ENCODE measurements at regions not wholly inside any gene's neighbourhood (a gene's known extent, or its start where the extent isn't known, plus 50 kb on each side); places are given as distances from the start of the nearest gene placed in this dataset.
"Not testable (repeated sequence)": the region's sequence is repeated elsewhere in the genome, so short reads cannot be mapped to it uniquely, and the experiment has no call there.

DNA sequence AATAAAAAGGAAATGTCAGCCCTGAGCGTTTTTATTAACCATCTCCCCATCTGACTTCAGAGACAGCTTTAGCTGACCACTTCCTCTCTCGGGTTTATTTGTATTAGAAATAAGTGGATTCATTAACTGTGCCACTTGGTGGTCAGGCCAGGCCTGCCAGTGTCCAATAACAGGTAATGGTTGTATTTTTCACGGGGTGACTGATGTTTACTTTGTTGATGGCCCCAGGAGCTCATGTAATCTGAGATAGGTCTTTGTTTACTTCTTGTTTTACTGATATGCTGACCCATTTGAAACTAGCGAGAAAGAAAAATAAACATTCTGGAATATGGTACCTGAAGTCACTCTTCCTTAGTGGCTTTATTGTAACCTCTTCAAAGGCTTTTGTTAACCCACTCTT lies 504.3 kb upstream of the SLC35B3 start:
- DNase-seq (ENCODE audit: low spot score) = no peak

DNA sequence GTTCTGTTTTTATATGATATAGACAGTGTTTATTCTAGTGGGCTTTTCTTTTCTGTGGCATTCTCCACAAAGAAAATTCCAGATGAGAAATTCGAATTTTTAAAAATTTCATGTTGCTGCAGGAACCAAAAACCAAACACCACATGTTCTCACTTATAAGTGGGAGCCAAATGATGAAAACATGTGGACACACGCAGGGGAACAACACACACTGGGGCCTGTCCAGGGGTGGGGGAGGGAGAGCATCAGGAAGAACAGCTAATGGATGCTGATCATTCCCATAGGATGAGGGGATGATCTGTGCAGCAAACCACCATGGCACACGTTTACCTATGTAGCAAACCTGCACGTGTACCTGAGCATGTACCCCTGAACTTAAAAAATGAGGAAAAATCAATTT lies 499.0 kb upstream of the SLC35B3 start:
- DNase-seq (ENCODE audit: low spot score) = no peak

DNA sequence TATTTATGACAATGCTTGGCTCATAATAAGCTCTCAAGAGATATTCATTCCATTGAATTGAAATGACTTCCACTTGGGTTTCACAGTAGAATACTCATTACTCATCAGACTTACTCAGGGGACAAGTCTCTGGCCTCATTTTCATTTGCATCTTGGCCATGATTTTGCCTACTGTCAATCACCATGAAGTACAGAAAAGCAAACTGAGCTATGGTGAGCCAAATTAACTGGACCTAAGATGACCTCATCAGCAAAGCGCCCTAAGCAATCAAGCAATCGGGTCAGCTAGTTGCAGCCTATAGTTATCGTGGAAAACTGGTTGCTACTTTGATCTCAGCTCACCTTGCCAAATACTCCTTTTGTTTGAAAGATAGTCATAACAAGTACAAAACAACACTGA lies 494.7 kb upstream of the SLC35B3 start:
- DNase-seq (ENCODE audit: low spot score) = no peak

DNA sequence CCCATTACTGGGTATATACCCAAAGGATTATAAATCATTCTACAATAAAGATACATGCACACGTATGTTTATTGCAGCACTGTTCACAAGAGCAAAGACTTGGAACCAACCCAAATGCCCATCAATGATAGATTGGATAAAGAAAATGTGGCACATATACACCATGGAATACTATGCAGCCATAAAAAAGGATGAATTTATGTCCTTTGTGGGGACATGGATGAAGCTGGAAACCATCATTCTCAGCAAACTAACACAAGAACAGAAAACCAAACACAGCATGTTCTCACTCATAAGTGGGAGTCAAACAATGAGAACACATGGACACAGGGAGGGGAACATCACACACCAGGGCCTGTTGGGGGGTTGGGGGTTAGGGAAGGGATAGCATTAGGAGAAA lies 484.9 kb upstream of the SLC35B3 start:
- DNase-seq (ENCODE audit: low spot score) = not testable (repeated sequence)

DNA sequence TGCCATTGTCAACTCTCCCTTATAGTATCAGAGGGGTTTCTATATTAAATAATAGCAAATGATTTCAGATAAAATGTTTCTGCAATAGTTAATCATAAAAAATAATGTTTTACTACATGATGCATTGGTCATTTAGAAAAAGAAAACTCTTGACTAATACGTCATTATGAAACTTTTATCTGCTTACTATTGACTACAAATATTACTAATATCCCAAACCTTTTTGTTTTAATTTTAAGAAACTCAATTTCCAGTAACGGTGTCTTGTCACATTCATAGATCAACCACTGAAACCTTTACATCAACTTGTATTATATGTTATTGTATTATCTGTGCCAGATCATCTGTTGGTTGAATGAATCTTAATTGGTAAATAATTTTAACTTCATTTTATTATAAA lies 482.9 kb upstream of the SLC35B3 start:
- DNase-seq (ENCODE audit: low spot score) = no peak

DNA sequence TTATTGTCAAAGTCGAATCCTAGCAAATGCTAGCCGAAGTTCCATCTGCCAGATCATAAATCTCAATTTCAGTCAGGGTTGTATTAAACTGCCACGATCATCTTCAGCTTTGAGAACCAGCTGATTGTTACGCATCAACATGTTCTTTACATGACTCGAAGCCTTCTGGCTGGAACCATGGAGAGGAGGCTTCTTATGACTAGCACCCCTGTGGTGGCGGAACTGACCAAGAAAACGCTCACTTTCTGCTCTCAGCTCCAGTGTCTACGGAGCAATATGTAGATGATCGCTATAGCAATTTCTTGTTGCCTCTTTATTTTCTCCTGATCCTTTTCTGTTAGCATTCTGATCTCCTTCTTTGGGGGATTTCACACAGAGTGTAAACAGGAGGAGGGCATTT lies 479.4 kb upstream of the SLC35B3 start:
- no peak for DNase-seq (ENCODE audit: low spot score)

DNA sequence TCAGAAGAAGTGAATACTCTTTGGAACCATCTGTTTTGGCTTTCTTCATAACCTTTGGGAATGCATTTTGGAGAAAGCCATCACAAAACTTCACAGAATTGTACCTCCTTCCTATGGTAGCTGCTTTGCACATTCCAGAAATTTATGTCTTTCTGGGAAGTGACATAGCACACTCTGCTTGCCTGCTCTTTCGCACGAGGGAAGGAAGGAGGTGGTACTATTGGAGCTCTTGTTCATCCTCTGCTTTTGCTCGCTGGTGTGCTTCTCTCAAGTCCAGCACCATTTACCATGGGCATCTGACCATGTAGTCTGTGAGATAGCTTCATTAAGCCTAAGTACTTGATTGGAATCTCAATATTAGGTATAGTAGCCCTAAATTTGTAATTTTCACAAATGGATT lies 473.3 kb upstream of the SLC35B3 start:
- no peak for DNase-seq (ENCODE audit: low spot score)

DNA sequence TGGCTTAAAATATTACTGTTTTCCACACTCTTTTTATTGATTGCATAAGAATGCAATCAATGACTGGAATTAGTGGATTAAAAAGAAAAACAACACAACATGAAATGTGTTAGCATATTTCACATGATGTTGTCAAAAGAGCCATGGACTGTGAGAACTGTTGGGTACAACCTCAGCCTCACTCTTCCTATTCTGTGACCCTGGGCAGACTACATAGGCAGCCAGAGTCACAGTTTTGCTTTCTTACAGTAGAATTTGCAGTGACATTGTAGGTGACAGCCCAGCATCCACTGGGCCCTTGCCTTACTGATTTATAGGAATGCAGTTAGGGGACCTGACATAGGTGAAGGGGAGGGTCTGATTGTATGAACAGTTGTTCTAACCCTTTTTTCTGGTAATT lies 471.4 kb upstream of the SLC35B3 start:
- no peak for DNase-seq (ENCODE audit: low spot score)

DNA sequence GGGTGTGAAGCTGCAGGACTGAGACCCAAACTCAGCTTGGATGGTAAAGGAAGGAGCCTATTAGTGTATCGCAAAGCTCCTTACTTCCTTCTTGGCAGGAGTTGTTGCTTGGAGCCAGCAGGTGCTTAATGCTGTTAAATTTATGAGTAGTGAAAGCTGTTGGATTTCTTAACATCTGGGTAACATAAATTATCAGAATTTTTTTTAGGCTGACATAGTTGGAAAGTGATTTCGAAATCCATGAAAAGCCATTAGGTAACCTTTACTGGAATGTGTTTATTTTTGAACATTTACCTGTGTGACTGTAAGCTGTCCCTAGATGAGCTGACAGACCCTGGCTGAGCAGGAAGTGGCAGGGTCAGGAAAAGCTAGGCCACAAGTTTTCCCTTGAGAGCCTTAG lies 470.4 kb upstream of the SLC35B3 start:
- DNase-seq (ENCODE audit: low spot score) = no peak

DNA sequence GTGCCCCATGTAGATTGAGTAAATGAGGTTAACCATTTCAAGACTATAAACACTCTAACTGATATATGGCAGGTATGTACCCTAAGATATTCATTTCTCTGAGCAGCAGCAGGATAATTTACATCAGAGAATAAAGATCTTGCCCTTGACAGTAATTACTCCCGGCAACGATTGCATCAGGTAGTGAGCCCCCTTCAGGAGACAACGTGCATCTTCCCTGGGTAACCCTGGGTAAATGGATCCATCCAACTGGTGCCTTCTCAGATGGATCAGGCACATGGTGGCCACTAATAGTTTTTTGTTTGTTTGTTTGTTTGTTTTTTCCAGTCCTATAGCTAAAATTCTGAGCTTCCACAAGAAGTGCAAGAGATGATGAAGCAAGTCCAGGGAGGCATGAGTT lies 469.4 kb upstream of the SLC35B3 start:
- peak; percentile 29 for DNase-seq (ENCODE audit: low spot score)

DNA sequence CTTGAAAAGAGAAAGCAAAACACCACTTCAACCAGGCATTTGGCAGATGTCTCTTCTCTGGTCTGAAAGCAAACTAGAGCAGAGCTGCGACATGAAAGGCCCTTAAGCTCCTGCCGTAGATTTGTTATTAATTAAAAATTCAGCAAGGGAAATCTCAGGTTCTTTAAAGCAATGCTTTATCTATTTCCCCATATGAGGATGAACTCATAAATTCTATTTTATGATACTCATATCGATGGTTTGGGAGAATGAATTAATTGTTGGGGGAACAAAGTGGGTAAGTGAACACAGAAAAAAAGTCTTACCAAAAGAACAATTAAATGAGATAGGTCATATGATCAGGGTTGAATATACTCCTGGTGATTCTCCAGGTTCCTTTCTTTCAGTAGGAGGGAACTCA lies 464.7 kb upstream of the SLC35B3 start:
- DNase-seq (ENCODE audit: low spot score) = no peak

DNA sequence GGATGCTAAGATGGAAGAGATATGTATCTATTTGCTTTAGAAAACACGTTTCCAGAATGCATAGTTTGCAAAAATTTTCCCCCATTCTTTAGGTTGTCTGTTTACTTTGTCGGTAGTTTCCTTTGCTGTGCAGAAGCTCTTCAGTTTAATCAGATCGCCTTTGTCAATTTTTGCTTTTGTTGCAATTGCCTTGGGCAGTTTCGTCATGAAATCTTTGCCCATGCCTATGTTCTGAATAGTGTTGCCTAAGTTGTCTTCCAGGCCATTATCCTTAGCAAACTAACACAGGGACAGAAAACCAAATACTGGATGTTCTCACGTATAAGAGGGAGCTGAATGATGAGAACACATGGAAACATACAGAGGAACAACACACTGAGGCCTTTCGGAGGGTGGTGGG lies 454.2 kb upstream of the SLC35B3 start:
- DNase-seq (ENCODE audit: low spot score) = no peak

DNA sequence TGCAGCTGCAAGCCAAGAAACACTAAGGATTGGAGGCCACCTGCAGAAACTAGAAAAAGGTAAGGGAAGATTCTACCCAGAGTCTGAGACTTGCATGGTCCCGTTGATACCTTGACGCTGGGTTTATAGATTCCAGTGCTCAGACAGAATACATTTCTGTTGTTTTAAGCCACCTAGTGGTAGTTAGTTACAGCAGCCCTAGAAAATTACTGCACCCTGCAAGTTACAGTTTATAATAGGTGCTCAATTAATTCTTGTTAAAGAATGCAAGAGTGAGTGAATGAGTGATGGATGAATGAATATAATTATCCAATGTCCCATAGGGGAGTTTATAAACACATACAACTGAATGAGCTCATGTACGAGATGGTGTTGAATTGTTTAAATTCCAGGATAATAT lies 453.1 kb upstream of the SLC35B3 start:
- DNase-seq (ENCODE audit: low spot score) = peak; percentile 2

DNA sequence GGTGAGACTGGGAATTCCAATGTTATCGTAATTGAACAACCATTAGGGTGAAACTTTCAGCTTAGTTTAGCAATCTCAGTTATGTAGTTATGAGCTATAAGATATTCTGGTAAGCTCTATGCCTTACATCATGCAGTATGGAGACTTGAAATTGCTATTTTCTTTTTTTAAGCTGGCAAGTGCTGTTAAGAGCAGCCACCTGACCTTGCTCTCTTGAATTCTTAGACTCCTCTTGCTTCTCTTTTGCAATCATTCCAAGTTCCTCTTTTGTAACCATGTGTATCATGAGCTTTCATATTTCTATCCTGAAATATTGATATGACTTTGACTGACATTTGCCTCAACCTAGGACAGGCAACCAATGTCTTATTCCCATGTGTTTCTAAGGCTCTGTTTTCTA lies 446.3 kb upstream of the SLC35B3 start:
- DNase-seq (ENCODE audit: low spot score) = no peak

DNA sequence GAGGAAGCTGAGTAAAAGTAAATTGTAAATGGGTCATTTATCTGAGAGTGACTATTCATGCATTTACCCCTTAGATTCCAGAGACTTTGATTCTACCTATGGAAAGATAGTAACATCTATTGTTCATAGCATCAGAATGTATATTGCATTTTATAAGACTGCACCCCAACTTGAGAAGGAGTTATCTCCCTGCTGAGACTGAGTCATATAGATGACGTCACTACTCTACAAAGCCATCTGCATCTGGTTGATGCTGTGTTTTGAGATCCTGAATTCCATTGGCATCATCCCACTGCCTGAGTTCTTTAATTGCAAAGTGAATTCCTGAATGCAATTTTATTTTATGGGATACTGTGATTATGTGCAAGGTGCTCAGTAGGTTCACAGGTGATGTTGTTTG lies 444.0 kb upstream of the SLC35B3 start:
- DNase-seq (ENCODE audit: low spot score) = no peak

DNA sequence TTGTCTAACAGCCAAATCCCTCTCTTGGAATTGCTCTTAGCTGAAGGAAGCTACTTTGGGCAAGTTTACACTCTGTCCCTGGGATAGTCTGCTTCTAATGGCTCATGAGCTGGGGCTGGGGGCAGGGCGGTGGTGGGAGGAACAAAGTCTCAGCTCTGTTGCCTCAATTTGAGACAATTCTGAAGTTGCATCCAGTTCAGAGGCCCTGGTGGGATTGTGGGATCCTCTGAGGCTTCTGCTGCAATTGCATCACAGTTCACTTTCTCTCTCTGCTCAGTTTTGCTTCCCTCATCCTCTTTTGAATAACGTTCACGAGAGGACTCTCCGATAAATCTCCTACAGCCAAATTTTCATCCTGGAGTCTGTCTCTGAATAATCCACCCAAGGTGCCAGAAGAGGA lies 440.6 kb upstream of the SLC35B3 start:
- DNase-seq (ENCODE audit: low spot score) = no peak

DNA sequence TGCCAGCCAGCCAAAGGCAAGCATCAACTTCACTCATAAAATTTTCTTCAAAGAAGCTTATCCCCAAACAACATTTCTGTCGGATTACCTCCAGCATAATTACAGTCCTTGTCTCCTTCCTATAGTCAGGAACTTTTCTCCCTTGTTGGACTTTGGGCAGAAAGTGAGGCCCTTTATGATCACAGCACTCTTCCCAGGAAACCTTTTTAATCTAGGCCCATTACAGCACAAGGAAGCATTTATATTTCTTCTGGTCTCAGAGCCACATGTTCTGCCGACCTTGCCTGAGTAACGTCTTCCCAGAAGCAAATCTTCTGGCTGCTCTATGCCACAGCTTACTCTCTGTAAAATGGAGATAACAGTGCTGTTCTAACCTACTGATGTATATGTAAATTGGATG lies 437.2 kb upstream of the SLC35B3 start:
- DNase-seq (ENCODE audit: low spot score) = no peak

DNA sequence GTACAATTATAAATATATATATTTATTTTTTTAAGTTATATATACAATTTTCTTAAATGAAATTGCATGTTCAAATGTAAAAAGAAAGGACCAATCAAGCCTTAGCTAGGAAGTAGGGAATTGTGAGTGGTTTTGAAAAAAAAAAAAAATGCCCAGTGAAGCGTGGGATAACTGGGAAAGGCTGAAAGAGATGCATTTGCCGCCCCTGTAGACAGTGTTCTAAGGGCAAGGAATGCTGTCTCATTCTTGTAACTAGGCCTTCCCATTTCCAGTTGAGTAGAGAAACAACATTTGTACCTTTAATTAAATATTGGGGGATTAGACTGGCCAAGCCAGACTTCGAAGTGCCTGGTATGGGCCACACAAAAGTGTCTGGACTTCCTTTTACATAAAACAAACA lies 430.1 kb upstream of the SLC35B3 start:
- DNase-seq (ENCODE audit: low spot score) = no peak

DNA sequence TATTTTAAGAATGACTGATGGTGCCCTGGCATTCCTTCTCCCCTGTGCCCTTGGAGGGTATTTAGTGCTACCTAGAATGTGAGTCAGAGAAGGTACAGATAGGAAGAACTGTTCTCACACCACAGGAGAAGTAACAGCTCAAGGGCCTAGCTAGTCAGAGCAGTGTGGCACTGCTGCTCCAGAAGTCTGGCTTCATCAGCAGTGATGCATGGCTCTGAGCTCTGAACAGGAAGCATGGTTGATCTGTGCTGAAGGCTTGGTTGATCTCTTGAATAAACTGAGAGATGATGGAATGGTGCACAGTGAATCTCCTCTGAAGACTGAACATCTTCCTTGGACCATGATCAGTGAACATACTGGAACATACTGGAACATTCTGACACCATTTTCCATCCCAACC lies 425.3 kb upstream of the SLC35B3 start:
- no peak for DNase-seq (ENCODE audit: low spot score)

DNA sequence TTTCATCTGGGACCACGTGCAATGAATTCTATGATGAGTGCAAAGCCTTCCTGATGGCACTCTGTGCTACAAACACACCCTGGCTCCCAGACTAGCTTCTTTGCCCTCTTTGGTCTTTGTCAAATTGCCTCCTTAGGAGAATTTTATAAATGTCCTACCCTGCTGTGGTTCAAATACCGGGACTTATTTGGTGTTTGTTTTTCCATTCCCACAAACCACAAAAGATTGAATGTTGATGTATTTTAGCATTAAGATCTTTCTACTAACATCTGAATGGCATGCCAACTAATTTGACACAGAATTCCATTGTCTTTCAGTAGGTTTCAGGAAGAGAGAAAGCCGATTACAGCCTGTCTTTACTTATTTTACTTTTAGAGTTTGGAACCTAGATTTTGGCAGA lies 424.2 kb upstream of the SLC35B3 start:
- no peak for DNase-seq (ENCODE audit: low spot score)

DNA sequence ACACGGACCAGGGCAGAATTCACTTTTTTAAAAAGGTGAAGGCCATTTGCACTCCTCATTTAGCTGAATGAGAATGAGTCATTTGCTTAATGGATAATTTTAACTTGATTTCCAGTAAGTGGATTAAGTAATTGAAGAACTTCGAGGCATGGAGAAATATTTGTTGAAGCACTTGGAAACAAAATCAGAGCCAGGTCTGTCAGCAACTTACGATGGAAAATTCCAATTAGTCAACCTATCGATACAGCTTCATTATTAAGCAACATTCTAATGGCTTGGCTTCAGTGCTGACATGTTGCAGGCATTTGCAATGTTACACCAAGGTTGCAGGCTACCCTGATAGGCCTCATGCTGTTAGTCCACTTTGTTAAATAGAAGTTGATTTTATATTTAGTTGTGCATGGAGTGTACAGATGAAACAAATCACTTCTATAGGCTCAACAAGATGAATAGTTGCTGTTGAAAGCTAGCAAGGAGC lies 423.5 kb upstream of the SLC35B3 start:
- no peak for DNase-seq (ENCODE audit: low spot score)

DNA sequence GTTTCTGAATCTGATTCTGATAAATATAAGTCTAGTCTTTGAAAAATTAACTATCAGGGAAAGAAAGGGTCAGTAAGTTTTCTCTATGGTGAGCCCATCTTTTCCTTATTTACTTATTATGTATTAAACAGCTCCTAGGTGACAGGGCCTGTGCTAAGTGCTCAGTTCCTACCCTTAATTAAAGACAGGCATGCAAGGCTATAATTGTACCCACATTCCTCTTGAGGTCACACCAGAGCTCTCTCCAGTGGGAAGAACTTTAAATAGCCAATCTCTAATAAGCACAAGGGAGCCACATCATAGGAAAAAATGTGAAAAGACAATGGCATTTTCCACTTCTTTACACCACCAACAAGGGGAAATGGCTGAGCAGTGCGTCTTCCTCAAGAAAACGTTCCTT lies 421.8 kb upstream of the SLC35B3 start:
- DNase-seq (ENCODE audit: low spot score) = no peak

DNA sequence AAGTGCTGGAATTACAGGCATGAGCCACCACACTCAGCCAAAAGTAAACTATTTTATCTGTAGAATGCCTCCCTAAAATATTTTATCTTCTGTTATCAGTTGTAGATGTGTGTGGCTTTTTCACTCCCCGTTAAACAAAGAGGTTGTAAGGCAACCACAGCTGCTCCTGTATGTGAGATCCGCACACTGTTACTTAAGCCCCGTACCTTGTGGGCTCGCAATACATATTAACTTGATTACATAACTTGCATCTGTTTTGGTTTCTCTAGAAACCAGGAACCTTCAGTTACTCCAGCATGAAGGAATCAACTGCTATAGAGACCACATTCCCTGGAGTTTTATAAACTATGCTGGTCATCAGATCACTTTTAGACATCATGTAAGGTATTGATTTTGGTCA lies 420.1 kb upstream of the SLC35B3 start:
- DNase-seq (ENCODE audit: low spot score) = no peak

DNA sequence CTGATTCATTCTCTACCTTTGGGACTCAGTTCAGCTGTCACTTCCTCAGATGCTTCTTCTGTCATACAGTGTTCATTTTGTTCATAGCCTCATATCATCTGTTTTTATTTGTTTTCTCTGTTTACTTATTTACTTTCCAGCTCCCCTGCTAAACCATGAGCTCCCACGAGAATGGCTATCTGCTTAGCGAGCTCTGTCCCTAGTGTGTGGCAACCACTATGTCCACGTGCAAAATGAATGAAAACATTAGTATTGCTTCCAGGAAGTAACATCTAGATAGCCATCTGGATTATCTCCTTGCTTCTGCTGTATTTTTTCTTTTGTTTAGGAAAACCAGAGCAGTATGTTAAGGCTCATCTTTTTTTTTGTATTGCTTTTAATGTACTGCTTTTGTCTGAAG lies 417.0 kb upstream of the SLC35B3 start:
- no peak for DNase-seq (ENCODE audit: low spot score)

DNA sequence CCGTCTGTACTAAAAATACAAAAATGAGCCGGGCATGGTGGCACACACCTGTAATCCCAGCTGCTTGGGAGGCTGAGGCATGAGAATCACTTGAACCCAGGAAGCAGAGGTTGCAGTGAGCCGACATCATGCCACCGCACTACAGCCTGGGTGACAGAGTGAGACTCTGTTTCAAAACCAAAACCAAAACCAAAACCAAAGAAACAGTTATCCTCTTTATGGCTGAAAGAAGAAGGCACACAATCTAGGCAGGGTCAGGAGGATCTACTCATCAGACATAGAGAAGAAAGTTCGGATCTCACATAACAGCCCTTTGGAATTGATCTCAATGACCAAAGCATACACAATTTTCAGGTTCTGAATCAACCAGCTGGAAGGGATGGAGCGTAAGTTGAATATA lies 411.3 kb upstream of the SLC35B3 start:
- DNase-seq (ENCODE audit: low spot score) = not testable (repeated sequence)

All from HT-29 (cell line).